ENCODE measurements at regions not wholly inside any gene's neighbourhood (a gene's known extent, or its start where the extent isn't known, plus 50 kb on each side); places are given as distances from the start of the nearest gene placed in this dataset.

DNA sequence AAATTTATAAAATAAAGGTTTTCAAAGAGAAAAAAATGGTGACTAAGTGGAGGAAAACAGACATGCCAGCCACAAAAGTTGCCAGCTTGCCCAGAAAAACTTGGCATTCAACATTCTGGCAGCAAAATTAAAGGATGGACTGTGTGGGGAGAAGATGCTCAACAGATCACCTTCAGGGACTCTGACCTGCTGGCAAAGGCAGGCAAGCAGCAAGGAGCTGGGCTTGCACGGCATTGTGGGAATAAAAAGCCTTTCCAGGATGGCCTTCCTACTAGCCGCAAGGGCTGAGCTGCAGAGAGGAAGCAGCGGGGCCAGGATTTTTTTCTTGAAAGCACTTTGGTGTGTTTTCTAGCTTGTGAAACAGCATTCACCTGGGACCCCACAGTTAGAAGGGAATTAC, 101.9 kb upstream of the CACNA2D3 start:
- TF ChIP-seq, protein P1, sequence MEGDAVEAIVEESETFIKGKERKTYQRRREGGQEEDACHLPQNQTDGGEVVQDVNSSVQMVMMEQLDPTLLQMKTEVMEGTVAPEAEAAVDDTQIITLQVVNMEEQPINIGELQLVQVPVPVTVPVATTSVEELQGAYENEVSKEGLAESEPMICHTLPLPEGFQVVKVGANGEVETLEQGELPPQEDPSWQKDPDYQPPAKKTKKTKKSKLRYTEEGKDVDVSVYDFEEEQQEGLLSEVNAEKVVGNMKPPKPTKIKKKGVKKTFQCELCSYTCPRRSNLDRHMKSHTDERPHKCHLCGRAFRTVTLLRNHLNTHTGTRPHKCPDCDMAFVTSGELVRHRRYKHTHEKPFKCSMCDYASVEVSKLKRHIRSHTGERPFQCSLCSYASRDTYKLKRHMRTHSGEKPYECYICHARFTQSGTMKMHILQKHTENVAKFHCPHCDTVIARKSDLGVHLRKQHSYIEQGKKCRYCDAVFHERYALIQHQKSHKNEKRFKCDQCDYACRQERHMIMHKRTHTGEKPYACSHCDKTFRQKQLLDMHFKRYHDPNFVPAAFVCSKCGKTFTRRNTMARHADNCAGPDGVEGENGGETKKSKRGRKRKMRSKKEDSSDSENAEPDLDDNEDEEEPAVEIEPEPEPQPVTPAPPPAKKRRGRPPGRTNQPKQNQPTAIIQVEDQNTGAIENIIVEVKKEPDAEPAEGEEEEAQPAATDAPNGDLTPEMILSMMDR (IDR thresholded peaks at IDR 0.05), result no peak
- no peak for TF ChIP-seq POLR2A (IDR thresholded peaks at IDR 0.05)

Data from thyroid gland (tissue), 4 donors.